Activated T-cell treated with anti-CD3 and anti-CD28 coated beads, Interleukin-2, amount 50 U/mL, for 24 hours (primary cell): ENCODE measurements at regions not wholly inside any gene's neighbourhood (a gene's known extent, or its start where the extent isn't known, plus 50 kb on each side); places are given as distances from the start of the nearest gene placed in this dataset.
A peak's percentile ranks its signal among the peaks of the same experiment; 100 is the strongest.
"Not testable (repeated sequence)": the region's sequence is repeated elsewhere in the genome, so short reads cannot be mapped to it uniquely, and the experiment has no call there.

Experiments
- DNase-seq: peaks from one replicate; pipeline ENCODE4 v3.0.0-alpha.2; 2020
- H3K27ac Mint-ChIP-seq: 2 replicates; pipeline ENCODE4 v1.8.0; 2020; ENCODE audit warnings: mild to moderate bottlenecking, mixed read lengths
- H3K27me3 Mint-ChIP-seq: 2 replicates; pipeline ENCODE4 v1.8.0; 2020; ENCODE audit warnings: mixed read lengths
- H3K36me3 Mint-ChIP-seq: 2 replicates; pipeline ENCODE4 v1.8.0; 2020; ENCODE audit warnings: low read depth, mixed read lengths
- H3K4me1 Mint-ChIP-seq: 2 replicates; pipeline ENCODE4 v1.8.0; 2020; ENCODE audit warnings: low read depth, mixed read lengths
- H3K4me3 Mint-ChIP-seq: 2 replicates; pipeline ENCODE4 v1.8.0; 2020; ENCODE audit warnings: mild to moderate bottlenecking, moderate library complexity, mixed read lengths
- H3K9me3 Mint-ChIP-seq: 2 replicates; pipeline ENCODE4 v1.8.0; 2020; ENCODE audit warnings: mixed read lengths

DNA sequence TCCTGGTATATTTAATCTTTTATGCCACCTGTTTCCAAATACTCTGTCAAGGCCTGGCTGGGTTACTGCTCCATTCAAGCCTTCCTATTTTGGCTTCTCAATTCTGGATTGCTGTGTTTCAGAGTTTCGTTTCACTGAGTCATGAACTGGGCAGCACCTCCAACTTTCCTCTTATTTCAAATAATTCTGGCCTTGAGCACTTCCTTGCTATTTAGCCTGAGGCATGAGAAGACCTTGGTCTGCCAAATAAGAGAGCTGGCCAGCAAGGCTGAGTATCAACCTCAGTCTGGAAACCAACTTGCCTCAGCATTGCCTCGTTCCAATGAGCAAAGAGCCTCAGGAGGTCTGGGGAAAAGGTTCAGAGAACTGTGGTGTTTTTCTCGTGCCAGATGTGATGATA, 66.6 kb downstream of the TNFAIP3 start:
- no peak for DNase-seq
- no peak overlapping the region for H3K4me3 Mint-ChIP-seq
- H3K36me3 Mint-ChIP-seq, result peaks cover 12% of the 10 kb centered on the region
- no peaks in the 10 kb centered on the region for H3K27me3 Mint-ChIP-seq
- peaks cover 36% of the 10 kb centered on the region for H3K4me1 Mint-ChIP-seq
- peak overlapping the region; percentile 37 for H3K27ac Mint-ChIP-seq
- H3K9me3 Mint-ChIP-seq, result peaks cover 15% of the 10 kb centered on the region

GRCh38 chr6:137936798-137937197, 69.7 kb downstream of the TNFAIP3 start:
- Mint-ChIP-seq H3K4me3 (no peak overlapping the region), H3K27ac (no peak overlapping the region), H3K27me3 (no peaks in the 10 kb centered on the region), H3K9me3 (peaks cover 16% of the 10 kb centered on the region), H3K4me1 (peaks cover 49% of the 10 kb centered on the region), H3K36me3 (peaks cover 17% of the 10 kb centered on the region)
- no peak for DNase-seq

GRCh38 chr6:137937834-137938233, 70.8 kb downstream of the TNFAIP3 start:
- peaks cover 16% of the 10 kb centered on the region for H3K9me3 Mint-ChIP-seq
- no peak for DNase-seq
- H3K27me3 Mint-ChIP-seq, result no peaks in the 10 kb centered on the region
- H3K4me1 Mint-ChIP-seq, result peaks cover 52% of the 10 kb centered on the region
- peaks cover 17% of the 10 kb centered on the region for H3K36me3 Mint-ChIP-seq
- no peak overlapping the region for H3K4me3 Mint-ChIP-seq
- no peak overlapping the region for H3K27ac Mint-ChIP-seq

DNA sequence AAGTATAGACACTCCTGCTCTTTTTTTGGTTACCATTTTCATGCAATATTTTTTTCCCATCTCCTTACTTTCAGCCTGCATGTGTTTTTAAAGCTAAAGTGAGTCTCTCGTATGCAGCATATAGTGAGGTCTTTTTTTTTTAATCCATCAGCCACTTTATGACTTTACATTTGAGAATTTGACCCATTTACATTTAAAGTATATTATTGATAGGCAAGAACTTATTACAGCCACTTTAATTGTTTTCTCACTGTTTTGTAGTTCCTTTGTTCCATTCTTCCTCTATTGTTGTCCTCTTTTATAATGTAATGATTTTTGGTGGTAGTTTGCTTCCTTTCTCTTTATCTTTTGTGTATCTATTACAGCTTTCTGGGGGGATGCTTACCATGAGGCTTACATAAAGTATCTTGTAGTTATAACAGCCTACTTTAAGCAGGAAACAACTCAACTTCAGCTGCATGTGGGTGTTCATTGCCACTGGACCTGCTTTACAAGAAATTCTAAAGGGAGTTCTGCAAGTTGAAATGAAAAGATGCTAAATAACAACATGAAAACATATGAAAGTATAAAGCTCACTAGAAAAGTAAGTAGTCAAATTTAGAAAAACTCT, 71.8 kb downstream of the TNFAIP3 start:
- Mint-ChIP-seq H3K9me3 (peaks cover 16% of the 10 kb centered on the region), H3K4me3 (no peak overlapping the region), H3K27ac (peak overlapping the region; percentile 53), H3K27me3 (no peaks in the 10 kb centered on the region), H3K36me3 (peaks cover 17% of the 10 kb centered on the region), H3K4me1 (peaks cover 51% of the 10 kb centered on the region)
- no peak for DNase-seq

GRCh38 chr6:137941995-137942394, 74.9 kb downstream of the TNFAIP3 start:
- H3K9me3 Mint-ChIP-seq, result peaks cover 7% of the 10 kb centered on the region
- H3K27me3 Mint-ChIP-seq, result no peaks in the 10 kb centered on the region
- no peak overlapping the region for H3K4me3 Mint-ChIP-seq
- DNase-seq, result no peak
- peaks cover 65% of the 10 kb centered on the region for H3K4me1 Mint-ChIP-seq
- H3K27ac Mint-ChIP-seq, result no peak overlapping the region
- H3K36me3 Mint-ChIP-seq, result peaks cover 14% of the 10 kb centered on the region

GRCh38 chr6:137942736-137943135, 75.7 kb downstream of the TNFAIP3 start:
- H3K27me3 Mint-ChIP-seq, result no peaks in the 10 kb centered on the region
- H3K27ac Mint-ChIP-seq, result peak overlapping the region; percentile 27
- H3K9me3 Mint-ChIP-seq, result peaks cover 6% of the 10 kb centered on the region
- no peak for DNase-seq
- peaks cover 13% of the 10 kb centered on the region for H3K36me3 Mint-ChIP-seq
- H3K4me1 Mint-ChIP-seq, result peaks cover 65% of the 10 kb centered on the region
- no peak overlapping the region for H3K4me3 Mint-ChIP-seq

- H3K4me1 Mint-ChIP-seq, result peaks cover 63% of the 10 kb centered on the region
- H3K4me3 Mint-ChIP-seq, result not testable (repeated sequence)
These were observed 77.3 kb downstream of the TNFAIP3 start for GRCh38 chr6:137944381-137944780.

DNA sequence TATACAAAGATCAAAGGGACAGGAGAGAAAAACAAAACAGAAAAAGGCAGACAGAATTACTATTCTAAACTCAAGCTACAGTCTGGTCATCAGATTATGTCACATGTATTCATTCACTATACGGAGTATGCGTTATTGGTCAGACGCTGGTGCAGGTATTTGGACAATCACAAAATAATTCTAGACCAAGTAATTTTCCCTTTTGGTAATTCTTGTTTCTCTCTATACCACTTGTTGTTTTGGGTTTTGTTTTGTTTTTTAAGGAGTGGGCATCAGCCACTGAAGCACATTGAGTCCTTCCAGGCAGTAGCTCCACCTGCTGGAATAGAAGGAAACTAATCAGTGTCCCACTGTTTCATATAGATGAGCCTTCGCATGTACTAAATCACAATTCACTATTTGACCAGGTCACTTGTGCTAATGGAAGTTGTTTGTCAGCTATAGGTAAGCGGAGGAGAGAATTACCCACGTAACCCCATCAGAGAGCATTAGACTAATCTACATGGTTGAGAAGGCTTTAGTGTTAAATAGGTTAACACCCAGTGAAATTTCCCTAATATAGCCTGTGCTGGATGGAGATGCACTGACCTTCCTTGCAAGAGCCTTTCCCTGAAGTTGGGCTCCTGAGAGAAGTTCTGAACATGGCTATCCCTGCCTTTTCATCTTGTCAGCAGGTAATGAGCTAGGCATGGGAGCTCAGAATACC, 77.9 kb downstream of the TNFAIP3 start:
- no peaks in the 10 kb centered on the region for H3K36me3 Mint-ChIP-seq
- H3K27ac Mint-ChIP-seq, result peak overlapping the region; percentile 19
- H3K9me3 Mint-ChIP-seq, result no peaks in the 10 kb centered on the region
- peaks cover 65% of the 10 kb centered on the region for H3K4me1 Mint-ChIP-seq
- DNase-seq, result no peak
- no peak overlapping the region for H3K4me3 Mint-ChIP-seq
- H3K27me3 Mint-ChIP-seq, result no peaks in the 10 kb centered on the region

More at GRCh38 chr6:137944381-137944780, 77.3 kb downstream of the TNFAIP3 start:
- H3K36me3 Mint-ChIP-seq, H3K27me3 Mint-ChIP-seq, DNase-seq, H3K9me3 Mint-ChIP-seq: not testable (repeated sequence)
- peak overlapping the region; percentile 19 for H3K27ac Mint-ChIP-seq

DNA sequence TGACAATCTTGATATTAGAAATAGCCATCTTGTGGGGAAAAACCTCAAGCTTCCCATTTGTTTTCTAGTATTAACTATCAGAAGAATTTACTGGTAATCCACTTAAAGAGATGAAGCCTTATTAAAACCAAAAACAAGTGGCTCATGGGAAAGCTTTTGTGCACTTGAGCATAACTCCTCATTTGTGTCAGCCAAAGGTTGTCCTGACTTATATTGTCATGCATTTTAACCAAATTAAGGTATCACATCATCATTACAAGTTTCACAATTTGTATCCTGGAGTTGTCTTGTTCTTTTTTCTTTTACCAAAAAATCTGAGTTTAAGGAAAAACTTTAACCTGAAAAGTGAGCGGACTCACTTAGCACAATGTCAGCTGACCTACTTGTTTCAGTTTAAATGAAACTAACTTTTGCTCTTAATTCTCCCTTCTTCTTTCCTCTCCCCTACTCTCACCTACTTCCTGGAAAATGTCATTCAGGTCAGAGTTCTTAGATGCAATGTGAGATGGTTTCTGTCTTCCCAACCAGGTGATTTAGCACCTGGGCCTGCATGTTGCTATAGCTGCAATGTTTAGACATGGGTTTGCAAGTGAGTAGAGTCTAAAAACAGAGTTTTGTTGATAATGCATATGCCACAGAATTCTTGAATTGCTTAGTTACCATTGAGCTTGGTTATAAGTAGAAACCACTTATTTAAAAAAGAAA, 82.8 kb downstream of the TNFAIP3 start:
- Mint-ChIP-seq H3K9me3 (no peaks in the 10 kb centered on the region), H3K36me3 (no peaks in the 10 kb centered on the region), H3K27me3 (no peaks in the 10 kb centered on the region), H3K4me1 (peaks cover 35% of the 10 kb centered on the region), H3K4me3 (peak overlapping the region; percentile 7), H3K27ac (peak overlapping the region; percentile 76)
- no peak for DNase-seq

DNA sequence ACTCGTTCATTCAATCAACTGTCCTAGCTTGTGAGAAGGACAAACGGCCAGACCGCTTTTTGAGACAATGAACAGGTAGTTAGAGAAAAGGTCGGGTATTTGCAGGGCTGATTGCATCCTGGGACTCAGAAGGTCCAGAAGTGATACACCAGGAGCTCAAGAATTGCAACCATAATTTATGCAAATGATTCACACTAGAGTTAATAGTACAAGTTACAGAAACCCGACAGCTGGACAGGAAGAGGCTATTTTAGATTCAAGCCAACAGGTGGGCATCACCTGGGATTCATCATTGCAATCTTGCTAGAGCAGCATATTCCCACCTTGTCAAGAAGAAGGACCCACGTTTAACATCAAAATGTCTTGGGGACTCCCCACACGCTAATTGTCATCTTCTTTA, 83.5 kb downstream of the TNFAIP3 start:
- Mint-ChIP-seq H3K4me1 (peaks cover 29% of the 10 kb centered on the region), H3K27me3 (no peaks in the 10 kb centered on the region), H3K9me3 (no peaks in the 10 kb centered on the region), H3K27ac (no peak overlapping the region), H3K4me3 (no peak overlapping the region), H3K36me3 (no peaks in the 10 kb centered on the region)
- no peak for DNase-seq

DNA sequence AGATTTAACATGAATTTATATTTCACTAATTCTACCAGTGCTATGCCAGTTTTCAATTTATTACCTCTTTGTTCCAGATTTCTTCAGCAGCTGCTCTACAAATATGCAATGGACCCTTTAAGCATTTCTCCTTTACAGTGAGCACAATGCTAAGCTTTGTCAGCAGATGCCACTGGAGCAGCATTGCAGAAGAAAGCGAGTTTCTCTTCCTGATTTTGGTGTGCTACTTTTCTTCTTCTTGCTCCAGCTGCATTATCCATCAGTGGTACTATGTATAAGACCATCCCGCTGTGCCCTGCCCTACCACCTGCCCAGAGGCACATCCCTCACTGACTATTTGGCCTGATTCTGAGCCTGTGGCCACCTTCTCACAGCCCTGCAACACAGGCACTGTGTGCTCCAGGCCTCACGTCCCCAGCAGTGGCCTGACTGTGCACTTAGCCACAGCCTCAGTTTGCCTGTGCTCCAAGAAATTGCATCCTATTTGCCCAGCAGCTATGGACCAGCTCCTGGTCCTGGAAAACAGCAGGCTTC, 84.1 kb downstream of the TNFAIP3 start:
- Mint-ChIP-seq H3K4me1 (peaks cover 27% of the 10 kb centered on the region), H3K27ac (no peak overlapping the region), H3K36me3 (no peaks in the 10 kb centered on the region), H3K4me3 (no peak overlapping the region), H3K27me3 (no peaks in the 10 kb centered on the region), H3K9me3 (no peaks in the 10 kb centered on the region)
- no peak for DNase-seq

DNA sequence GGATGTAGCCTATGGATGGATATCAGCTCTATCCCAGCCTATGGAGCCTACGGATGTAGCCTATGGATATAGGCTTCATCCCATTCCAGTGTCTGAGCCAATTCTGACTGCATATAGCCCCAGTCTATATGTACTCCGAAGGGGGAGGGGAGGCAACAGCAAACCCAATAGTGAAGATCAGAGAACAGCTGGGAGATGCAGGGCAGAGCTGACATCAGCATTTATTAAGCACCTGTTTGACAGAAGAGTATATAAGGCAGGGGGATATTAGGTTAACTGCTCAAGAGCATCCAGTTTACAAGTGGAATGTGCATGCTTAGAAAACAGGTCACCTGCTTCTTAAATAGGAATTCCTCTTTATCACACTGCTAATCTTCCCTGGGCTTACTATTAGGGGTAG, 85.2 kb downstream of the TNFAIP3 start:
- Mint-ChIP-seq H3K27me3 (no peaks in the 10 kb centered on the region), H3K9me3 (no peaks in the 10 kb centered on the region)

DNA sequence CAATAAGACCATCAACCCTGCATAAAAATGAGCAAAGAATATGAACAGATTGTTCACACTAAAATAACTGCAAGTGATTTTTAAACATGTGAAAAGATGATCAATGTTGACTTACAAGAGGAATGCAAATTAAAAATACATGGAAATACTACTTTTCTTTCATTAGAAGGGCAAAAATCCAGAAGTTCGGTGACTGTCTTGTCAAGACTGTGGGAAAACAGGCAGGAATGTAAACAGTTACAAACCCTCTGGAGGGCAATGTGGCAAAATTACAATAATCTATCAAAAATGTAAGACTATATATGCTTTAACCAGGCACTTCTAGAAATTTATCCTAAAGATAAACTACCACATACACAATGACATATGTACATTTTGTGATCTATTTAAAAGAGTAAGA, 86.7 kb downstream of the TNFAIP3 start:
- no peak overlapping the region for H3K4me3 Mint-ChIP-seq
- H3K4me1 Mint-ChIP-seq, result peaks cover 27% of the 10 kb centered on the region
- DNase-seq, result no peak
- no peaks in the 10 kb centered on the region for H3K9me3 Mint-ChIP-seq
- H3K27me3 Mint-ChIP-seq, result no peaks in the 10 kb centered on the region
- H3K36me3 Mint-ChIP-seq, result no peaks in the 10 kb centered on the region
- no peak overlapping the region for H3K27ac Mint-ChIP-seq

More for the DNA sequence above, 85.2 kb downstream of the TNFAIP3 start:
- no peak for DNase-seq
- H3K4me1 Mint-ChIP-seq, result peaks cover 26% of the 10 kb centered on the region
- no peak overlapping the region for H3K27ac Mint-ChIP-seq
- H3K4me3 Mint-ChIP-seq, result no peak overlapping the region
- H3K36me3 Mint-ChIP-seq, result no peaks in the 10 kb centered on the region

DNA sequence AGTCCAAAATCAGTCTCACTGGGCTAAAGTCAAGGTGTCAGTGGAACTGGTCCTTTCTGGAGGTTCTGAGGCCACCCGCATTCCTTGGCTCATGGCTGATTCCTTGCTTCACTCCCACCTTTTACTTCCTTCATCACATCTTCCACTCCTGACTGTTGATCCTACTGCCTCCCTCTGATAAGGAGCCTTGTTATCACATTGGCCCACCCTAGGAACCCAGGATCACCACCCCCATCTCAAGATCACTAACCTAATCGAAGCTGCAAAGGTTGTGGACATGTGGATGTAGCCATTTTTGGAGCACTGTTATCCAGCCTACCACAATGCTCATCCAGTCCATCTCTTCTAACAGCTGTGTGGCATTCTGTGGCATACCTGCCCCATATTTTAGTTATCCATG, 87.2 kb downstream of the TNFAIP3 start:
- Mint-ChIP-seq H3K36me3 (no peaks in the 10 kb centered on the region), H3K4me1 (peaks cover 26% of the 10 kb centered on the region), H3K4me3 (no peak overlapping the region), H3K27ac (no peak overlapping the region), H3K27me3 (no peaks in the 10 kb centered on the region), H3K9me3 (no peaks in the 10 kb centered on the region)
- no peak for DNase-seq

DNA sequence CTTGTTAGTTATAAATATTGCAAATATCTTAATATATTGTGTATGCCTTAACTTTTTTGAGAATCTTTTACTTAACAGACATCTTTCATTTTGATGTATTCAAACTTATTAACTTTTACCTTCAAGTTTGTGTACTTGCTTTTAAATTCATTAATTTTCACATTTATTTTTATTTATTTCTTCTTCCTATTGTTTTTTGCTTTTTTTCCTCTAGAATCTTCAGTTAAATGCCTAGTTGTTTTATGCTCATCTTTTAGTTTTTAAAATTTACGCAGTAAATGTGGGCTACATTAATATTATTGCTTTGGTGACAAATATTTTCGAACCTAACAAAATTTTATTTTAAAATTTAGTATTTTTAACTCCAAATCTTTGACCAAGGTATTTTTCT, 89.0 kb downstream of the TNFAIP3 start:
- Mint-ChIP-seq H3K27me3 (no peaks in the 10 kb centered on the region), H3K36me3 (no peaks in the 10 kb centered on the region), H3K4me3 (no peak overlapping the region), H3K4me1 (peaks cover 11% of the 10 kb centered on the region), H3K27ac (no peak overlapping the region), H3K9me3 (no peaks in the 10 kb centered on the region)
- no peak for DNase-seq
